ENCODE measurements at regions not wholly inside any gene's neighbourhood (a gene's known extent, or its start where the extent isn't known, plus 50 kb on each side); places are given as distances from the start of the nearest gene placed in this dataset.

GRCh38 chrX:155694649-155695048, 81.9 kb upstream of the TMLHE start:
- TF ChIP-seq, protein P1, sequence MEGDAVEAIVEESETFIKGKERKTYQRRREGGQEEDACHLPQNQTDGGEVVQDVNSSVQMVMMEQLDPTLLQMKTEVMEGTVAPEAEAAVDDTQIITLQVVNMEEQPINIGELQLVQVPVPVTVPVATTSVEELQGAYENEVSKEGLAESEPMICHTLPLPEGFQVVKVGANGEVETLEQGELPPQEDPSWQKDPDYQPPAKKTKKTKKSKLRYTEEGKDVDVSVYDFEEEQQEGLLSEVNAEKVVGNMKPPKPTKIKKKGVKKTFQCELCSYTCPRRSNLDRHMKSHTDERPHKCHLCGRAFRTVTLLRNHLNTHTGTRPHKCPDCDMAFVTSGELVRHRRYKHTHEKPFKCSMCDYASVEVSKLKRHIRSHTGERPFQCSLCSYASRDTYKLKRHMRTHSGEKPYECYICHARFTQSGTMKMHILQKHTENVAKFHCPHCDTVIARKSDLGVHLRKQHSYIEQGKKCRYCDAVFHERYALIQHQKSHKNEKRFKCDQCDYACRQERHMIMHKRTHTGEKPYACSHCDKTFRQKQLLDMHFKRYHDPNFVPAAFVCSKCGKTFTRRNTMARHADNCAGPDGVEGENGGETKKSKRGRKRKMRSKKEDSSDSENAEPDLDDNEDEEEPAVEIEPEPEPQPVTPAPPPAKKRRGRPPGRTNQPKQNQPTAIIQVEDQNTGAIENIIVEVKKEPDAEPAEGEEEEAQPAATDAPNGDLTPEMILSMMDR (IDR thresholded peaks at IDR 0.05; ENCODE audit: control insufficient read depth, extremely low read depth, insufficient read depth) = no peak
- no peak for DNase-seq (ENCODE audit: low read depth)
- H3K4me3 ChIP-seq (ENCODE audit: low read depth, low read length) = no peak overlapping the region

DNA sequence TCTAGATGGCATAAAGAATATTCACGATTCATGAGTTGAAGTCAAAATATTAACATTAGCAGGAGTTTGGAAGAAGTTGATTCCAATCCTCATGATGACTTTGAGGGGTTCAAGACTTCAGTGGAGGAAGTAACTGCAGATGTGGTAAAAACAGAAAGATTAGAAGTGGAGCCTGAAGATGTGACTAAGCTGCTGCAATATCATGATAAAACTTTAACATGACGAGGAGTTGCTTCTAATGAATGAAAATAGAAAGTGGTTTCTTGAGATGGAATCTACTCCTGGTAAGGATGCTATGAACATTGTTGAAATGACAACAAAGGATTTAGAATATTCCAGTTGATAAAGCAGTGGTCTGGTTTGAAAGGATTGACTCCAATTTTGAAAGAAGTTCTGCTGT, 70.1 kb upstream of the TMLHE start:
- TF ChIP-seq, protein P1 (IDR thresholded peaks at IDR 0.05; ENCODE audit: control insufficient read depth, extremely low read depth, insufficient read depth) = no peak
- no peak for DNase-seq (ENCODE audit: low read depth)
- H3K4me3 ChIP-seq (ENCODE audit: low read depth, low read length) = no peak overlapping the region

GRCh38 chrX:155679715-155680114, 67.0 kb upstream of the TMLHE start:
- H3K4me3 ChIP-seq (ENCODE audit: low read depth, low read length) = no peak overlapping the region
- TF ChIP-seq, protein P1 (IDR thresholded peaks at IDR 0.05; ENCODE audit: control insufficient read depth, extremely low read depth, insufficient read depth) = no peak
- no peak for DNase-seq (ENCODE audit: low read depth)

- H3K4me3 ChIP-seq (ENCODE audit: low read depth, low read length) = no peak overlapping the region
- TF ChIP-seq, protein P1 (IDR thresholded peaks at IDR 0.05; ENCODE audit: control insufficient read depth, extremely low read depth, insufficient read depth) = no peak
- no peak for DNase-seq (ENCODE audit: low read depth)
Measured at GRCh38 chrX:155673338-155673737, 60.6 kb upstream of the TMLHE start.

- DNase-seq (ENCODE audit: low read depth) = no peak
- TF ChIP-seq, protein P1 (IDR thresholded peaks at IDR 0.05; ENCODE audit: control insufficient read depth, extremely low read depth, insufficient read depth) = no peak
- no peak overlapping the region for H3K4me3 ChIP-seq (ENCODE audit: low read depth, low read length)
Measured at GRCh38 chrX:155666741-155667140, 54.0 kb upstream of the TMLHE start.

Data from LNCaP clone FGC (cell line).